GM23338 (cell line): ENCODE measurements at regions not wholly inside any gene's neighbourhood (a gene's known extent, or its start where the extent isn't known, plus 50 kb on each side); places are given as distances from the start of the nearest gene placed in this dataset.

Experiments used
- ATAC-seq: fragments of 200-7000 bp; cut with Tn5 transposase; 3 replicates; pipeline ENCODE4 v1.9.1; 2020
- DNase-seq: peaks from one replicate; pipeline ENCODE4 v3.0.0-alpha.2; 2015; ENCODE audit warnings: low spot score
- H2AFZ ChIP-seq: fragments of 200-600 bp; sonication (generic); 2 replicates; pipeline ENCODE4 v1.8.0; 2016; ENCODE audit warnings: antibody characterized with exemption, mild to moderate bottlenecking, moderate library complexity
- H3F3A ChIP-seq: fragments of 200-600 bp; sonication (generic); replicated peaks from 2 replicates; pipeline ENCODE4 v1.8.0; 2017; ENCODE audit warnings: antibody characterized with exemption, mixed run types, low read depth
- H3K27ac ChIP-seq: fragments of 200-600 bp; sonication (generic); 2 replicates; pipeline ENCODE4 v1.6.1; 2016; ENCODE audit warnings: low read depth
- H3K27me3 ChIP-seq: fragments of 200-600 bp; sonication (generic); 2 replicates; pipeline ENCODE4 v1.8.0; 2016; ENCODE audit warnings: mild to moderate bottlenecking, mixed run types, moderate library complexity; ENCODE audit not compliant: insufficient read depth
- H3K36me3 ChIP-seq: fragments of 200-600 bp; sonication (generic); 2 replicates; pipeline ENCODE4 v1.8.0; 2016; ENCODE audit warnings: mild to moderate bottlenecking; ENCODE audit not compliant: insufficient read depth
- H3K4me1 ChIP-seq: fragments of 200-600 bp; sonication (generic); 2 replicates; pipeline ENCODE4 v1.8.0; 2016; ENCODE audit warnings: mild to moderate bottlenecking, moderate library complexity; ENCODE audit not compliant: insufficient read depth
- H3K4me2 ChIP-seq: fragments of 200-600 bp; sonication (generic); 2 replicates; pipeline ENCODE4 v1.7.1; 2017; ENCODE audit warnings: mixed run types
- H3K4me3 ChIP-seq: fragments of 200-600 bp; sonication (generic); 2 replicates; pipeline ENCODE4 v1.6.1; 2016; ENCODE audit warnings: mixed run types
- H3K79me2 ChIP-seq: fragments of 200-600 bp; sonication (generic); replicated peaks from 2 replicates; pipeline ENCODE4 v1.8.0; 2017; ENCODE audit warnings: mild to moderate bottlenecking; ENCODE audit not compliant: insufficient read depth
- H3K9me2 ChIP-seq: fragments of 200-600 bp; sonication (generic); 2 replicates; pipeline ENCODE4 v1.8.0; 2017; ENCODE audit not compliant: insufficient read depth
- H4K20me1 ChIP-seq: fragments of 200-600 bp; sonication (generic); replicated peaks from 2 replicates; pipeline ENCODE4 v1.8.0; 2017; ENCODE audit warnings: mild to moderate bottlenecking; ENCODE audit not compliant: insufficient read depth
- H3K27ac Mint-ChIP-seq: 2 replicates; pipeline ENCODE4 v1.8.0; 2020; ENCODE audit warnings: inconsistent platforms, mild to moderate bottlenecking, moderate library complexity, mixed read lengths
- H3K27me3 Mint-ChIP-seq: 3 replicates; pipeline ENCODE4 v1.8.0; 2022; ENCODE audit warnings: low read depth, mild to moderate bottlenecking, moderate library complexity, mixed read lengths, inconsistent platforms; ENCODE audit not compliant: insufficient read depth, poor library complexity
- H3K36me3 Mint-ChIP-seq: 3 replicates; pipeline ENCODE4 v1.8.0; 2021; ENCODE audit warnings: low read depth, mild to moderate bottlenecking, inconsistent platforms, moderate library complexity, mixed read lengths
- H3K4me1 Mint-ChIP-seq: 3 replicates; pipeline ENCODE4 v1.8.0; 2020; ENCODE audit warnings: mild to moderate bottlenecking, inconsistent platforms, mixed read lengths
- H3K4me3 Mint-ChIP-seq: 3 replicates; pipeline ENCODE4 v1.8.0; 2021; ENCODE audit warnings: moderate library complexity, mild to moderate bottlenecking, inconsistent platforms, mixed read lengths
- H3K9me3 Mint-ChIP-seq: 3 replicates; pipeline ENCODE4 v1.8.0; 2020; ENCODE audit warnings: moderate library complexity, mild to moderate bottlenecking, inconsistent platforms, mixed read lengths
- ZNF462 ChIP-seq: fragments of 250-450 bp; sonication (Bioruptor Pico); IDR thresholded peaks from 2 replicates; pipeline ENCODE4 v1.5.0; 2020; ENCODE audit warnings: mild to moderate bottlenecking, moderate library complexity

DNA sequence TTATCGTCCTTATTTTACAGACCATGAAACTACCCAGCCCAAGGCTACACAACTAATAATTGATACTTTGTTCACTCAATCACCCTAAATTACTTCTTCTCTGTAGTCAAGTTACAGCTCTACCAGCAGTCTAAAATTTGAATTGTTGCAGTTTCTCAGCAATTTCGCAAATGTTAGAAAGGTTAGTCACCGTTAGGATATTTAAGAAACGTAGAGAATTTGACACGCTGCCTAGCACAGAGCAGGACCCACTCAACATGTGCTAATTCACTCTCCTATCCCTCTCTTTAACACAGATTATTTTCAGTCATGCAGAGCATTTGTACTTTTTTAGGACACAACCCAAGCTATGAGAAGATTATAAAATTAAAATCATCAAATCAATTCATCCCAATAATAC lies 771.1 kb upstream of the LUZP2 start:
- H3K4me3 Mint-ChIP-seq, result no peak overlapping the region
- H3K27ac ChIP-seq, result no peak overlapping the region
- ATAC-seq, result no peak

More for the DNA sequence above, 771.1 kb upstream of the LUZP2 start:
- no peak overlapping the region for H3K4me3 ChIP-seq
- Mint-ChIP-seq H3K4me1 (peaks cover 4% of the 10 kb centered on the region), H3K27ac (no peak overlapping the region), H3K9me3 (no peaks in the 10 kb centered on the region), H3K36me3 (no peaks in the 10 kb centered on the region), H3K27me3 (no peaks in the 10 kb centered on the region)
- no peak overlapping the region for H3K4me2 ChIP-seq
- H3K4me1 ChIP-seq, result peaks cover 8% of the 10 kb centered on the region; the same call in 1 of the 2 replicates
- H3K36me3 ChIP-seq, result no peaks in the 10 kb centered on the region
- no peaks in the 10 kb centered on the region for H3F3A ChIP-seq
- H3K27me3 ChIP-seq, result no peaks in the 10 kb centered on the region
- no peaks in the 10 kb centered on the region for H3K9me2 ChIP-seq
- no peak for TF ChIP-seq ZNF462 (CRISPR knock-in tag)
- H2AFZ ChIP-seq, result 0 out of 2 replicates have a peak overlapping the region, but pooled peaks have one; percentile 56
- no peaks in the 10 kb centered on the region for H3K79me2 ChIP-seq
- H4K20me1 ChIP-seq, result no peaks in the 10 kb centered on the region
- DNase-seq, result no peak
